HG03135 (cell line): ENCODE measurements at regions not wholly inside any gene's neighbourhood (a gene's known extent, or its start where the extent isn't known, plus 50 kb on each side); places are given as distances from the start of the nearest gene placed in this dataset.
"Not testable (repeated sequence)": the region's sequence is repeated elsewhere in the genome, so short reads cannot be mapped to it uniquely, and the experiment has no call there.

Experiments used
- ATAC-seq: cut with Tn5 transposase; IDR thresholded peaks from one replicate; pipeline ENCODE4 v1.9.1; 2021; ENCODE audit warnings: mild to moderate bottlenecking, moderate library complexity; ENCODE audit not compliant: unreplicated experiment

DNA sequence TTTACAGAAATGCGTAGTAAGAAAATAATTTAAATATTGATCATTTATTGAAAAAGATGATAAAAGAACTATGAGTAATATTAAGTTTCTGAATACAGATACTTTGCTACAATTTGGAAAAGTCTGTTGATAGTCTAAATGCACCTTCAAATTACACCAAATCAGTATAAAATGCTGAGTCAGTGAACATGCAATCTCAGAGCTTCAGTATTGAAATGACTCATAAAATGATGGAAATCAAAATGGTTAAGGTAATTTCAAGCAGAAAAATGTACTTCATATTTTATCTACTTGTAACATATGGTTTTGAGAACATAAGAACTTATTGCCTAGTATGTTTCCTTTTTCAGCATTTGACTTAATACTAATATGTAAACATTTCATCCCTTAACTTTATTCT, 448.2 kb downstream of the PCDH10 start:
- no peak for ATAC-seq

DNA sequence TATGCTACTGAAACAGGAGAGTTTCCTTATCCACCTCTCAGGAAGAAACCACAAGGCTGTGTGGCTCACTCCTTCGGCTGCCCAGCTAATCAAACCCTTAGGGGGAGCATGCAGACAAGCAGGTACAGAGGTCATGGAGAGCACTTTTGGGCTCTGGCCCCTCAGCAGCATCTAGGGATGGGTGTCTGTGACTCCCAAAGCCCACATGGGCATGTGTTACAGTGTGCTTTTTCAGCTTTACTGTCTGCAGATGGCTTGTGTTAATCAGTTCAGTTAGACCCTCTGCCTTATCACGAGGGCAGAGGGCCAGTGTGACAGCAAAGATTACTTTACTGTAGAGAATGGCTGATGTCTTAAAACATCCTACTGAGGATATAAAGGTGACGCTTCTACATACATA, 447.4 kb downstream of the PCDH10 start:
- ATAC-seq: no peak

DNA sequence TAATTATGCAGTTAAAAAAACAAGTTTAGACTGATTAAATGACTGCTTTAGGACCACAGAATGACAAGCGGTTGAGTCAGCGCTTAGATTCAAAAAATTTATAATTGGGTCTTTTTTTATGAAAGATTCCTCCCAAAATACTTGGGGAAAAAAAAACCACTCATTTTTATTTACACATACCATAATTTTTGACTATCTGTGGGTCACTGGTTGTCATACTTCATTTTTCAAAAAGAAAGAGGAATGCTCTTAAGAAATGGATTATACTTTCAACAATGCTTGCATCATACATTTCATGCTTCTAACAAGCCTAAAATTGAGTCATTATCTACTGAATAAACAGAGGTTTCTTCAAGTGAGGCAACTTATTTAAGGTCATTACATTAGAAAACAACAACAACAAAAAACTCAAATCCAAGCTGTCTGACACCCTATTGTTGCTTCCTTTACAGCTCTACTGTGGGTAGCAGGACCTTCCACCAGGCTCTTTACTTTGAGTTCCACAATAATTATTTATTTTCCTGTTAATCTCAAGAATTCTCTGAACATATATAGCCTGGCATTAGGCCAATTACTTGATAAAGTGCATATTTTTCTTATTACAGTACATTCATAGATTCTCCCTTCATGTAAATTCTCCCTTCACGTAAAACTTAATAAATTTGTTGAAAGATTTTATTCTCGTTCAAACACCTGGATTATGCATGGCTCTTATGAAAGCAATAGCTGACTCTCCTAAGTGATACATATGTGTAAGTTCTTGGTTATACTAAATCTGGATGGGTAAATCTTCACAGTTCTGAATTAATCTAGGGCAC, 445.5 kb downstream of the PCDH10 start:
- ATAC-seq: no peak

DNA sequence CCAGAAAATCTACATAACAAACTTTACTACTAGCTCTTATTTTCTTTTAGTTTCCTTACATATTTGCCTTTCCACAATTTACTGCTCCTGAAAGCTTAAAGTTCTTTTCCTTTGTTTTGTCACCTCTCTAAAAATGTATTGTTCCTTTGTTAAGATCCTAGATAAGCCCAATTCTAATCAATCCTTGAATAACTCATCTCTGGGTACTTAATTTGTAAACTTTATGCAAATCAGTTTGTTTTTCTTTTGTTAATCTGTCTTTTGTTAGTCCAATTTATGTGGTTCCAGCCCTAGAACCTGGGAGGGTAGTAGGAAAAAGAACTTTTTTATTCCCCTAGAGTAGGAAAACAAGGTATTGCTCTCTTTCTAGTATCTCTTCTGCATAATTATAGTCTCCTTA, 444.7 kb downstream of the PCDH10 start:
- no peak for ATAC-seq

DNA sequence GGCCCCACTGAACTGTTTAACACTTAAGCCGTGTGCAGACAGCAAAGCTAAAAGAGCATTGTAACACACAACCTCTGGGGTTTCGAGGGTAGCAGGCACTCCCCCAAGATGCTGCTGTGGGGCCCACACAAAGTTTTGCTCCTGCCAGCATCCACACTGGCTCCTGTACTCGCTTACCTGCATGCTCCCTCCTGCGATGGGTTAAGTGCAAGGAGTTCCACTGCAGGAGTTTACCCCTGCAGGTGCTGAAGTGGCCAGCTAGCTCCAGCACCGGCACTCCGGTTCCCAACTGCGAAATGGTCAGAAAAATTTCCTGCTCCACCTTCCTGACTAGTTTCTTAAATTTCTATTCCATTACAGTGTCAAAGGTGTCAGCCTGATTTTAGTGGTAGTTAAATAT, 443.5 kb downstream of the PCDH10 start:
- no peak for ATAC-seq

DNA sequence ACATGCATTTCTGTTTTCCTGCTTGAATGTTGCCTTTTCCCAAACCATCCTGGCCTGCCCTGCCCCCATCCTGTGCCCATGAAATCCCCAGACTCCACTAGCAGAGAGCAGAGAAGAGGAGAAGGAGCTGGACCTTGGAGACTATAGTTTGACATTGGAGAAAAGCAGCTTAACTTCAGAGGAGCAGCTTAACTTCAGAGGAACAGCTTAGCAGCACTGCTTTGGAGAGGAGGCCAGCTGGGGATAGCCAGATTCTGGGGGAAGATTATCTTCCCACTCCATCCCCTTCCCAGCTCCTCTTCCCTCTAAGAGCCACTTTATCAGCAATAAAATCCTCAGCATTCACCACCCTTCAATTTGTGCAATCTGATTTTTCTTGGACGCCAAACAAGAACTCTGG, 443.0 kb downstream of the PCDH10 start:
- ATAC-seq: no peak

DNA sequence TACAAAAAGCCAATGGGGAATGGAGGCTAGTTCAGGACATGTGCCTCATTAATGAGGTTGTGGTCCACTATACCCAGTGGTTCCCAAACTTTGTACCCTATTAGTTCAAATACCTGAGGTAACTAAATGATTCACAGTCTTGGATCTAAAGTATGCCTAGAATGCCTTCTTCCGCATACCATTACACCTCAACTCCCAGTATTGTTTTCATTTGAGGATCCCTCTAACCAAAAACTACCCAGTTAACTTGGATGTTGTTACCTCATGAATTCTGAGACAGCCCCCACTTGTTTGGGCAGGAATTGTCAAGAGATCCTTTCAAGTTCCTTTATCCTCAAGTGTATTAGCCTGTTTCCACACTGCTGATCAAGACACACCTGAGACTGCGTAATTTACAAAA, 439.2 kb downstream of the PCDH10 start:
- ATAC-seq: no peak

DNA sequence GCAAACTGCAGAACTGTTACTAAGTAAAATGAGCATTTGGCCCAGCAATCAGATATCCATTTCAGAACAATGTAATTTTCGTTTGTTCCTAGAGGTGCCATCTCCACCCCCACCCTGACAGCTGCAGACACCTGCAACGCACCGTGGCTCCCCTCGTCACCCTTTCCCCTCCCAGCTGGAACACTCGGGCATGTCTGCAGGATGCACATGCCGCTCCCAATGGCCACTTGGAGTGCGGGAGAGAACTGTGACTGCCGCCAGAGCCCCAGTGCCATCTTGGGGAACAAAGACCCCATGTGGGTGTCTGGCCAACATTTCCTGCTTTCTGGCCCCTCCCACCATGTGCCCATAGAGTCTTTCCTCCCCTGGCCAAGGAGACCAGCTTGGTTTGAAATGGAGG, 436.2 kb downstream of the PCDH10 start:
- no peak for ATAC-seq

DNA sequence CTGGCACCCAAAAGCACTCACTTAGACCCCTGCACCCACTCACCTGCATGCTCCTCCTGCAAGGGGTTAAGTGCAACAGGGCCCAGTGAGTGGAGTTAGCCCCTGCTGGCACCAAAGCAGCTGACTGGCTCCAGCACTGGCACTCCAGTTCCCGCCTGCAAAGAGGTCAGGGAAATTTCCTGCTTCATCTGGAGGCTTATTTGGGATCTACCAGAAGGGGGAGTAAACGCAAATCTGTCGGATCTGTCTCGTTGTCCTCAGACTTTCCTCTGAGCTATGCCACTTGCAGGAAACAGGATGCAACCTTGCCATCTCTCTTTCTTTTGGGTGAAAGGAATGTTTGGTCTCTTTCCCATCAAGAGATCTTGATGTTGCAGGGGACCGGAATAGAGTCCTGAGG, 435.6 kb downstream of the PCDH10 start:
- no peak for ATAC-seq

DNA sequence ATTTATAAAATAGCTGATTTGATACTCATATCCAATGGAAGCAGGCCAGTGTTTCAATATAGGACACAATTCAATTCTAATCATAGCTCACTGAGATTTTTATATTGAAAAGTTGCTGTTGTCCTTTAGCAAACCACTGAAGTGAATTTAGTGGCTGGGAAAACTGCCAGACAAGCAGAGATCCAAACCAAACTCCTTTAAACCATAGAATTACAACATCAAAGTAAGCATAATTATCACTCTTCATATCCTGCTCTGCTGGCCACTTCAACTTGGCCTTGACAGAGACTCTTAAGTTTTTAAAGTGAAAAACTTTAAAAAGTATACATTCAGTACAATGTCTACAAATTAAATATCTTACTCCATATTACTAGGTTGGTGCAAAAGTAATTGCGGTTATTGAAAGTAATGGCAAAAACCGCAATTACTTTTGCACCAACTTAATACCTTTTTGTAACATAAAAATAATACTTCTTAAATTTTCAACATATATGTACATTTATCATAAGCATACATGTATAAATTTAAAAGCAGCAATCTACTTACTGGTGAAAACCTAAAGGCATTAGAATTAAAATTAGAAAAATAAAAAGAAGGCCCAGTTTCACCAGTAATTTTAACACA, 433.0 kb downstream of the PCDH10 start:
- no peak for ATAC-seq

DNA sequence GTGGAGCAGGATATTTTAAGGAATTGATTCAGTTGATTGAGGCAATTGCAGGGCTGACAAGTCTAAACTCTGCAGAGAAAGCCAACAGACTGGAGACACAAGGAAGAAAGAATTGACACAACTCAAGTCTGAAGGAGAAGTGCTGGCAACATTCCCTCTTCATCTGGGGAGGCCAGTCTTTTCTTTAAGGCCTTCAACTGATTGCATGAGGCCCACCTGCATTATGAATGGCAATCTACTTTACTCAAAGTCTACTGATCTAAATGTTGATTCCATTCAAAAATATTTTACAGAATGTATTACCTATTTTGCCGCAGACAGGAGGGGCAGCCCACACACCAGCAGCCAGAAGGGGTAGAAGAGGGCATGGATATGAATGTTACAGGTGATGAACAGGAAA, 425.2 kb downstream of the PCDH10 start:
- no peak for ATAC-seq

DNA sequence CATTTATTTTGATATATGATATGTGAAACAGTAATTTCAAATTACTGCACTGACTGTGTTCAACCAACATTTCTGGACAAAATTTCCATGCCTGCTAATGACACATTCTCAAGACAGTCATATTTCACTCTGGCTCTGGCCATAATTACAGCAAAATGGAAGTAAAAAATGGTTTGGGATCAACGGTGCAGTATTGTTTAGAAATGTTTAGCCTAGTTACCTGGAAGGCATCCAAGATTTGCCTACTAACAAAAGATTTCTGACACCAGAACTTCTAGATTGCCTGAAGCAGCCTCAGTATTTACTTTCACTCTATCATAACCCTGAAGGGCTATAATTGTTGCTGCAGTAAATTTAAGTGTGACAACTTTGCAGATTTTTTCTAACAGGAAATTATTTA, 416.3 kb downstream of the PCDH10 start:
- ATAC-seq: no peak

DNA sequence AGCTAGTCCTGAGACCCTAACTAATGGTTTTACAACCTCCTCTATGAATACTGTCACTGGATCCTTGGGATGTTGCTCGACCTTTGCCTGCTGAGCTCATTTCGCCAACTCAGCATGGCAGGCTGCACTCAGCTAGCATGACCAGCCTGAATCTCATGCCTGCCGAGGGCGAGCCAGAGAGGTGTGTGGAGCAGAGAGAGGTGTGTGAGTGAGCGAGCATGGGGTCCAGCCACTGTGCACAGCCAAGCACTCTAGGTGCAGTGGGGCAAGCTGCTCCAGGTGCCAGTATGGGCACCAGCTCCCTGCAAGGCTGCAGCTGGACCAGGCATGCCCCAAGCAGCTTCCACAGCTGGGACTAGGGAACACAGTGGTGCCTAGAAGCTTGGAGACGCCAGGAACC, 410.9 kb downstream of the PCDH10 start:
- ATAC-seq: no peak

DNA sequence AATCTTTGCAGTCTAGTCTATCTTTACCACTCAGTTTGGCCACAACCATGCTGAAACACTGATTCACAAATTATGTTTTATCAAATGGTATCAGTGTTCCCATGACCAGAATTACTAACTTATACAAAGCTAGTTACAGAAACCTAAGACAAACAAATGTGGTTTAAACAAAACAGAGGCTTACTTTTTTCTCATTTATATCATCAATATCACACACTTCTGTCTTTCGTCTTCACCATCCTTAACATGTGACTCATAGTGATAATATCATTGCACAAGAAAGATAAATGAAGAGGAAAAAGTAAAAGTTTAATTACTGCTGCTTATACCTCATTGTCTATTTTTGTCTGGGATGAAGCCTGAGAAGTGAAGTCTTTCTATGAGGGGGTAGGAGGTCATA, 406.6 kb downstream of the PCDH10 start:
- ATAC-seq: no peak

DNA sequence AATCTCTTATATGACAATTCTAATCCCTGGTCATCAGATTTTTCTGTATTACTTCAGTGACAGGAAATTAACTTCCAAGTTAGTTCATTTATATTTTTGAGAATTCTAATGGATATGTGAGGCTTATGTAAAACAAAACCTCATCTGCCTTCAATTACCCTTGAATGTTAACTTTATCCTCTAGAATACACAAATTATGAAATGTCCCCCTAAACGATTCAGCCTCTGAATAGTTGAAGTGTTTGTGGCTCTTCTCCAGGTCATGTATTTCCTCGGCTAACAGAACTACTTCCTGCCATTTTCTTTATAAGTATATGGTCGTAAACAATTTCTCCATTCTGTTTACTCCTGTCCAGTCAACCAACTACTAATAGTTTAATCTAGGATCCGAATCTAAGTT, 401.3 kb downstream of the PCDH10 start:
- ATAC-seq: no peak

DNA sequence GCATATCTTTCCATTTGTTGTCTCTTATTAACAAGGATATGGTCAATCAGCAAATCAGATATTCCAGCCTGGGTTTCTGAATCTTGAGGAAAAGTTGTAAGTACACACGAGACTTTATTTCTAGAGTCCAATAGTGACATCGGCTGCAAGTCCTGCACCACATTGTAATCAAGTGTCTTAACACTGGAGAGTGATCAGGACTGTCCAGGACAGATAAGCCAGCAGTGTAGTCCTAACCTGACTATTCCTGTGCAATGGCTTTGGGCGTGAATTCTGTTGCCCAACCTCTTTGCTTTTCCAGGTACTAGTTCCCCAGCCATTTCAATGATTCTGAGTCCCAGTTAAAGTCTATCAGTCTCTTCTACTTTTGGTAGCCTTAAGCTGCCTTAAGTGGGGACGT, 395.0 kb downstream of the PCDH10 start:
- no peak for ATAC-seq

DNA sequence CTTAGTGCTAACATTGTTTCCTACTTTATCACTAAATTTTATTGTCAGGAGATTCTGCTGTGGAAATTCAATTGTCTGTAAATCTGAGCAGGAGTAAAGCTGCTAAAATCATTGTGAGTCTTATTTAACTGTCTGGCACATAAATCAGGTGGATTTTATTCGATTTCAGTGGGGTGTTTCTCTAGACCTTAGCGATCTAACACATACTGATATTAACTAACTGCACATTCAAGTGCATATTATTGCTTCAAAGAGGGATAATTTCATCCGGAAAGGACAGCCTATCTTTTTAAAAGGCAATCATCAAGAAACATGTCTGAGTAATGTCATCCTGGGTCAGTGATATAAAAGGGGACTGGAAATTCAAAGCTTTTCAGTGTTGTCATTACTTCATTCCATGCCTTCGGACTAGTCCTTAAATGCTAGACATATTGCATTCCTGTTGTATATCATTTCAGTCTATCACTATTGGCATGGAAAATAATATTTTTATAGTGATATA, 388.7 kb downstream of the PCDH10 start:
- no peak for ATAC-seq

DNA sequence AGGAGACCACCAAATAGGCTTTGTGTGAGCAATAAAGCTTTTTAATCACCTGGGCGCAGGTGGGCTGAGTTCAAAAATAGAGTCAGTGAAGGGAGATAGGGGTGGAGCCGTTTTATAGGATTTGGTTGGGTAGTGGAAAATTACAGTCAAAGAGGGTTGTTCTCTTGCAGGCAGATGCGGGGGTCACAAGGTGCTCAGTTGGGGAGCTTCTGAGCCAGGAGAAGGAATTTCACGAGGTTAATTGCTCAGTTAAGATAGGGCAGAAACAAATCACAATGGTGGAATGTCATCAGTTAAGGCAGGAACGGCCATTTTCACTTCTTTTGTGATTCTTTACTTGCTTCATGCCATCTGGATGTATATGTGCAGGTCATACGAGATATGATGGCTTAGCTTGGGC, 385.1 kb downstream of the PCDH10 start:
- ATAC-seq: not testable (repeated sequence)

DNA sequence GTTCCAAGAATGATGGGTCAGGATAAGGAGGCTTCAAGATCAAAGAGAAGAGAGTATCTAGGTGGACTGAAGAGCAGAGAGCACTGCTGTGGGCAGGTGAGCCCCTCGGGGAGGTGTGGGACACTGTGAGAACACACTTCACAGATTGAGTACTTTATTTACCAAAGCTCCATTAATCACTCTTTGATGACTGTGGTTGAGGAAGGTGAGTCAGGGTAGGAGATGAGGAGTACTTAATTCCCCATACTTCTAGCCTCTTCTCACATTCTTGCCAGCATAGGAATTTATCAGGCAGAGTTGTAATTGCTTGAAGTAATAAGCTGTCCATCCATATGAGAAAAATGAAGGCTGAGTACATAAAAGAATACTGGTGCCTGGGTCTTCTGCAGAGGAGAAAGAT, 375.3 kb downstream of the PCDH10 start:
- ATAC-seq: no peak

DNA sequence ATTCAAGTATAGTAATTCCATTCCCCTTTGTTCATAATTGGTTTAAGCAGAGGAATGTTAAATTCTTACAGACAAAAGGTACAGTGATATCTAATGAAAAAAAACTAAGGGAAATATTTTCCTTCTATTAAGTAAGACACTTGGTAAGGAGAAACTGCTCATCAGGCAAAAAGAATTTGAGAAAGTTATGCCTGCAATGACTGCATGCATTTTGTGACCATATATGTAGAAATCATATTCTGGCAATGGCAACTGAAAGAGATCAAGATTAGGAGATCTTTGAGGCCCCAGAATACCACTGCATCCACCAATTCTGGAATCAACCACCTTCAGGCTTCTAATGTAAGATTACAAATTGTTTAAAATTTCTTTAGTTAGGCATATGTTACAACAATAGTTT, 364.8 kb downstream of the PCDH10 start:
- ATAC-seq: no peak

DNA sequence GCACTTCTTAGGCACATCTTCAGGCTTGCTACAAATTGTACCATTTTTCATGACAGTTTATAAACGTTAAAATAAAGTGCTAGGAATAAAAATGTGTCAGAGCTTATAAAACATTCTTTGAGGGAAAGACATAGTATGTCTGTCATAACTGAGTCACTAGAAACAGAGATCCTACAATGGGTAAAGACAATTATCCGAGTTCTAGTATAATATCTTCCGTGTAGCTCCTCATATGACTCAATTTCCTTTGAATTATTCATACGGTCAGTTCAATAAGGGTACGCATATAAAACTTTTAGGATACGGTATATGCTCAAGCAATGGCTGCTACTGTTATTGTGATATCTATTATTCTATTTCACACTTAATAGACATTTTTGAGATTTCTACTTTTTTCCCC, 349.1 kb downstream of the PCDH10 start:
- no peak for ATAC-seq

DNA sequence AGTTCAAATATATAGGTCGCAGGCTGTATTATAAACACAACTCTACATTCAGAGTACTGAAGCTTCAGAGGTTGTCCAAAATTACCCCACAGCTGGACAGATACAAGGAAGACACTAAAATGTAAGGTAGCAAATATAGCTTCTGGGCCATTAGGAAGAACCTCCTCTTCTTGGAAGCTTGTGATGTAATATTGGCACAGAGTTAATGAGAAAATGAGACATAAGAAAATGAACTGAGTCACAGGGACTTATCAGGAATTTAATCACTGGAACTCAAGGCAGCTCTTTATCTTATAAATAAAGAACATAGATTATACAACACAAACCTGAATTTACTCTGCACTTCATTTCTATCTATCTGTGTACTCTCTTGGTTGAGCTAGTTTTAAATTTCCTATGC, 344.7 kb downstream of the PCDH10 start:
- no peak for ATAC-seq

DNA sequence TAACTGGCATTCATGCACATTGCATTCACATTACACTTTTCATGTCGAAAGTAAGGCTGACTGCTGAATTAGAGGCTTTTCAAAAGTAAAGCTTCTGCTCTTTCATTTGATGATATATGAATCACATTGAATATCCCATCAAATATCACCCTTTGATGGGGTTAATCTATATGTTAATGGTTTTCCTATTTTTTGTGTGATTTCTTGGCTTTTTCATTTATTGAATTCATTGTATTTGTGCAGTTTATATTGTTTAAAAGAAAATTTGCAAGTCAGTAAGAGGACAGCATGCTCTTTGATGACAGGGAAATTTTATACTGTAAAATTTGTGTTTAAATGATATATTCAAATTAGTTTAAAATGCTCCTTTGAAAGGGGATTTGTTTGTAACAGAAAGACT, 344.1 kb downstream of the PCDH10 start:
- no peak for ATAC-seq
